Neural cell (in vitro differentiated cells): ENCODE measurements at regions not wholly inside any gene's neighbourhood (a gene's known extent, or its start where the extent isn't known, plus 50 kb on each side); places are given as distances from the start of the nearest gene placed in this dataset.

Experiments used
- H2AFZ ChIP-seq: fragments of 200-600, 300-800 bp; sonication (generic), shearing (Covaris generic); 2 replicates; pipeline ENCODE4 v1.6.0; 2014; ENCODE audit warnings: low read depth, mild to moderate bottlenecking, antibody characterized with exemption, low read length, moderate library complexity
- H3F3A ChIP-seq: fragments of 200-600 bp; shearing (Covaris generic); 2 replicates; pipeline ENCODE4 v1.6.1; 2016; ENCODE audit warnings: mild to moderate bottlenecking, moderate library complexity, mixed read lengths, antibody characterized with exemption, low read length; ENCODE audit not compliant: insufficient read depth, poor library complexity, severe bottlenecking
- H3K27ac ChIP-seq: fragments of 200-600, 300-800 bp; sonication (generic), shearing (Covaris generic); 2 replicates; pipeline ENCODE4 v1.5.1; 2014; ENCODE audit warnings: mild to moderate bottlenecking, low read length, moderate library complexity
- H3K27me3 ChIP-seq: fragments of 300-800, 200-600 bp; sonication (generic), shearing (Covaris generic); 2 replicates; pipeline ENCODE4 v1.6.0; 2014; ENCODE audit warnings: mild to moderate bottlenecking, low read depth, low read length, moderate library complexity; ENCODE audit not compliant: insufficient read depth
- H3K36me3 ChIP-seq: fragments of 300-800, 200-600 bp; sonication (generic), shearing (Covaris generic); 2 replicates; pipeline ENCODE4 v1.5.1; 2014; ENCODE audit warnings: mild to moderate bottlenecking, antibody characterized with exemption, low read length, moderate library complexity; ENCODE audit not compliant: insufficient read depth
- H3K4me2 ChIP-seq: fragments of 300-800, 200-600 bp; sonication (generic), shearing (Covaris generic); 2 replicates; pipeline ENCODE4 v1.6.0; 2014; ENCODE audit warnings: mild to moderate bottlenecking, low read length
- H3K4me3 ChIP-seq: fragments of 300-800, 200-600 bp; sonication (generic), shearing (Covaris generic); 2 replicates; pipeline ENCODE4 v1.5.1; 2014; ENCODE audit warnings: mild to moderate bottlenecking, low read length, moderate library complexity
- H3K79me2 ChIP-seq: fragments of 200-600 bp; shearing (Covaris generic); replicated peaks from 2 replicates; pipeline ENCODE4 v1.6.0; 2014; ENCODE audit warnings: mild to moderate bottlenecking, low read length, moderate library complexity; ENCODE audit not compliant: insufficient read depth
- H3K9ac ChIP-seq: fragments of 300-800, 200-600 bp; sonication (generic), shearing (Covaris generic); 2 replicates; pipeline ENCODE4 v1.6.1; 2016; ENCODE audit warnings: mild to moderate bottlenecking, low read length, mixed read lengths
- H3K9me2 ChIP-seq: fragments of 200-600 bp; shearing (Covaris generic); 2 replicates; pipeline ENCODE4 v1.6.1; 2016; ENCODE audit warnings: mild to moderate bottlenecking, low read length, mixed read lengths; ENCODE audit not compliant: insufficient read depth
- H3K9me3 ChIP-seq: fragments of 200-600, 300-800 bp; sonication (generic), shearing (Covaris generic); 2 replicates; pipeline ENCODE4 v1.6.1; 2016; ENCODE audit warnings: mild to moderate bottlenecking, mixed run types, low read length, moderate library complexity, mixed read lengths
- H4K20me1 ChIP-seq: fragments of 200-600 bp; shearing (Covaris generic); 2 replicates; pipeline ENCODE4 v1.6.1; 2016; ENCODE audit warnings: mild to moderate bottlenecking, mixed run types; ENCODE audit not compliant: insufficient read depth
- CTCF ChIP-seq: fragments of 450-650 bp; IDR thresholded peaks from 2 replicates; pipeline ENCODE4 v1.5.1; 2014; ENCODE audit warnings: antibody characterized with exemption, mild to moderate bottlenecking, moderate library complexity; ENCODE audit not compliant: poor library complexity, severe bottlenecking
- EP300 ChIP-seq: fragments of 450-650 bp; conservative IDR thresholded peaks from 2 replicates; pipeline ENCODE4 v1.6.1; 2014; ENCODE audit warnings: antibody characterized with exemption, mild to moderate bottlenecking, moderate library complexity; ENCODE audit not compliant: poor library complexity, severe bottlenecking
- EZH2 ChIP-seq: fragments of 200-600, 300-800 bp; shearing (Covaris generic), sonication (generic); IDR thresholded peaks from 2 replicates; pipeline ENCODE4 v1.6.1; 2014; ENCODE audit warnings: antibody characterized with exemption, low read length, borderline replicate concordance, mild to moderate bottlenecking; ENCODE audit not compliant: insufficient read depth, poor library complexity, severe bottlenecking
- MXI1 ChIP-seq: fragments of 450-650 bp; conservative IDR thresholded peaks from 2 replicates; pipeline ENCODE4 v1.6.1; 2014; ENCODE audit warnings: antibody characterized with exemption, mild to moderate bottlenecking; ENCODE audit not compliant: poor library complexity, severe bottlenecking
- POLR2AphosphoS5 ChIP-seq: IDR thresholded peaks from 2 replicates; pipeline ENCODE4 v1.6.1; 2012
- RAD21 ChIP-seq: fragments of 450-650 bp; conservative IDR thresholded peaks from 2 replicates; pipeline ENCODE4 v1.6.1; 2014; ENCODE audit warnings: antibody characterized with exemption, mild to moderate bottlenecking, moderate library complexity
- REST ChIP-seq: IDR thresholded peaks from 2 replicates; pipeline ENCODE4 v1.6.1; 2012; ENCODE audit warnings: borderline replicate concordance
- SMC3 ChIP-seq: fragments of 450-650 bp; conservative IDR thresholded peaks from 2 replicates; pipeline ENCODE4 v1.6.1; 2014; ENCODE audit warnings: antibody characterized with exemption, mild to moderate bottlenecking, moderate library complexity; ENCODE audit not compliant: poor library complexity
- TAF1 ChIP-seq: IDR thresholded peaks from 2 replicates; pipeline ENCODE4 v1.6.1; 2012; ENCODE audit warnings: low read depth

- Histone ChIP-seq H3F3A (no peaks in the 10 kb centered on the region), H3K4me3 (no peak overlapping the region), H3K36me3 (no peaks in the 10 kb centered on the region), H3K79me2 (no peaks in the 10 kb centered on the region), H2AFZ (no peak overlapping the region), H3K4me2 (no peak overlapping the region), H4K20me1 (no peaks in the 10 kb centered on the region), H3K9me3 (no peaks in the 10 kb centered on the region), H3K27ac (no peak overlapping the region), H3K9me2 (no peaks in the 10 kb centered on the region), H3K9ac (no peak overlapping the region), H3K27me3 (no peaks in the 10 kb centered on the region)
- TF ChIP-seq REST: no peak
Measured at GRCh38 chr1:114033961-114034360, 54.7 kb downstream of the OLFML3 start.

- Histone ChIP-seq H3K9me3 (no peaks in the 10 kb centered on the region), H3F3A (no peaks in the 10 kb centered on the region), H2AFZ (no peak overlapping the region), H3K79me2 (no peaks in the 10 kb centered on the region), H3K9me2 (no peaks in the 10 kb centered on the region), H3K27ac (no peak overlapping the region), H3K4me2 (no peak overlapping the region), H4K20me1 (no peaks in the 10 kb centered on the region), H3K36me3 (no peaks in the 10 kb centered on the region), H3K4me3 (no peak overlapping the region), H3K9ac (no peak overlapping the region), H3K27me3 (no peaks in the 10 kb centered on the region)
- TF ChIP-seq POLR2AphosphoS5: no peak
- TF ChIP-seq SMC3: no peak
- no peak for TF ChIP-seq MXI1
- TF ChIP-seq EZH2: no peak
- TF ChIP-seq CTCF: no peak
- TF ChIP-seq RAD21: no peak
- TF ChIP-seq EP300: no peak
Measured at GRCh38 chr1:114034567-114035303, 55.5 kb downstream of the OLFML3 start.

GRCh38 chr1:114035304-114035700, 56.0 kb downstream of the OLFML3 start:
- Histone ChIP-seq H3K4me2 (no peak overlapping the region), H3K9me3 (no peaks in the 10 kb centered on the region), H3K36me3 (no peaks in the 10 kb centered on the region), H3K9ac (no peak overlapping the region), H3K79me2 (no peaks in the 10 kb centered on the region), H3K4me3 (no peak overlapping the region), H4K20me1 (no peaks in the 10 kb centered on the region), H3K9me2 (no peaks in the 10 kb centered on the region), H3K27ac (no peak overlapping the region), H2AFZ (no peak overlapping the region), H3F3A (no peaks in the 10 kb centered on the region), H3K27me3 (no peaks in the 10 kb centered on the region)
- TF ChIP-seq SMC3: no peak
- no peak for TF ChIP-seq TAF1
- no peak for TF ChIP-seq CTCF
- no peak for TF ChIP-seq RAD21
- no peak for TF ChIP-seq EP300
- TF ChIP-seq POLR2AphosphoS5: no peak
- TF ChIP-seq EZH2: no peak
- no peak for TF ChIP-seq MXI1
- TF ChIP-seq REST: no peak
